Liver (tissue), 3 donors: ENCODE measurements at regions not wholly inside any gene's neighbourhood (a gene's known extent, or its start where the extent isn't known, plus 50 kb on each side); places are given as distances from the start of the nearest gene placed in this dataset.

Experiments
- ATF3 ChIP-seq: IDR thresholded peaks from 2 replicates; pipeline ENCODE4 v1.6.1; 2016; ENCODE audit warnings: antibody characterized with exemption
- EGR1 ChIP-seq, 2 donors: IDR thresholded peaks; 2 replicates each; pipeline ENCODE4 v1.6.1; 2016 to 2018; ENCODE audit warnings: antibody characterized with exemption in 2 of 2, low read depth in 2 of 2
- GABPA ChIP-seq, 2 donors: IDR thresholded peaks in 1 of 2; conservative IDR thresholded peaks in 1 of 2; 2 replicates each; pipeline ENCODE4 v1.6.1; 2016; ENCODE audit warnings: antibody characterized with exemption in 2 of 2, mild to moderate bottlenecking in 1 of 2, moderate library complexity in 1 of 2
- JUND ChIP-seq, 2 donors: IDR thresholded peaks; 2 replicates each; pipeline ENCODE4 v1.6.1; 2016; ENCODE audit warnings: antibody characterized with exemption in 2 of 2
- RAD21 ChIP-seq, 2 donors: IDR thresholded peaks; 2 replicates each; pipeline ENCODE4 v1.6.1; 2016; ENCODE audit warnings: antibody characterized with exemption in 2 of 2, mild to moderate bottlenecking in 2 of 2
- TAF1 ChIP-seq: conservative IDR thresholded peaks from 2 replicates; pipeline ENCODE4 v1.6.1; 2016; ENCODE audit warnings: antibody characterized with exemption, mild to moderate bottlenecking
- YY1 ChIP-seq: IDR thresholded peaks from 2 replicates; pipeline ENCODE4 v1.6.1; 2016; ENCODE audit warnings: antibody characterized with exemption, mild to moderate bottlenecking
- TF ChIP-seq, protein P1 (sequence below): fragments of 150-350 bp; IDR thresholded peaks from 2 replicates; pipeline ENCODE4 v1.5.1; 2017; ENCODE audit warnings: improper control_type of control experiment, low read depth, low read length; ENCODE audit not compliant: missing input control
- TF ChIP-seq, protein P2 (sequence below): IDR thresholded peaks from 2 replicates; pipeline ENCODE4 v1.6.1; 2016; ENCODE audit warnings: antibody characterized with exemption, mild to moderate bottlenecking
- TF ChIP-seq, protein P3 (sequence below): IDR thresholded peaks from 2 replicates; pipeline ENCODE4 v1.6.1; 2016; ENCODE audit warnings: antibody characterized with exemption
- donor health status: healthy.
- donor health status: healthy.

DNA sequence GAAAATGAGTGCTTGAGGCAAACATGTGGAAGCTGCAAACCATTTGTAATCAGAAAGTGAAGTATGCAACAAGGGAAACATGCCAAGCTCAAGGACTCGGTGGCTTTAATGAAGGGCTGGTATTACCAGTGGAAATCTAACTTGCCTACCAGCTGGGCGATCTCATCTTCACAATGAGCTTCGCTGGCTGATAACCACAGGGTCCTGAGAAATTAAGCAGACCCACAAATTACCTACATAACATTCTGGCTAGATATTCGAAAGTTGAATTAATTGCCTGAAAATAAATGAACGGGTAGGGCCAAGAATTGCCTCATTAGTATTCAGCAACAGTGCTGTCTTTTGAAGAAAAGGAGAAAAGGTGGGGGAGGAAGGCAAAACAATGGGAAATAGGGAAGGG is 439.4 kb downstream of the PDZRN4 start:
- TF ChIP-seq, protein P1, sequence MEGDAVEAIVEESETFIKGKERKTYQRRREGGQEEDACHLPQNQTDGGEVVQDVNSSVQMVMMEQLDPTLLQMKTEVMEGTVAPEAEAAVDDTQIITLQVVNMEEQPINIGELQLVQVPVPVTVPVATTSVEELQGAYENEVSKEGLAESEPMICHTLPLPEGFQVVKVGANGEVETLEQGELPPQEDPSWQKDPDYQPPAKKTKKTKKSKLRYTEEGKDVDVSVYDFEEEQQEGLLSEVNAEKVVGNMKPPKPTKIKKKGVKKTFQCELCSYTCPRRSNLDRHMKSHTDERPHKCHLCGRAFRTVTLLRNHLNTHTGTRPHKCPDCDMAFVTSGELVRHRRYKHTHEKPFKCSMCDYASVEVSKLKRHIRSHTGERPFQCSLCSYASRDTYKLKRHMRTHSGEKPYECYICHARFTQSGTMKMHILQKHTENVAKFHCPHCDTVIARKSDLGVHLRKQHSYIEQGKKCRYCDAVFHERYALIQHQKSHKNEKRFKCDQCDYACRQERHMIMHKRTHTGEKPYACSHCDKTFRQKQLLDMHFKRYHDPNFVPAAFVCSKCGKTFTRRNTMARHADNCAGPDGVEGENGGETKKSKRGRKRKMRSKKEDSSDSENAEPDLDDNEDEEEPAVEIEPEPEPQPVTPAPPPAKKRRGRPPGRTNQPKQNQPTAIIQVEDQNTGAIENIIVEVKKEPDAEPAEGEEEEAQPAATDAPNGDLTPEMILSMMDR, result no peak
- no peak for TF ChIP-seq ATF3
- no peak for TF ChIP-seq TAF1
- TF ChIP-seq JUND (IDR thresholded peaks at IDR 0.05), result no peak
- TF ChIP-seq EGR1 (IDR thresholded peaks at IDR 0.05; ENCODE audit: low read depth in 2 of 2), result no peak
- TF ChIP-seq YY1, result no peak
- TF ChIP-seq, protein P2, sequence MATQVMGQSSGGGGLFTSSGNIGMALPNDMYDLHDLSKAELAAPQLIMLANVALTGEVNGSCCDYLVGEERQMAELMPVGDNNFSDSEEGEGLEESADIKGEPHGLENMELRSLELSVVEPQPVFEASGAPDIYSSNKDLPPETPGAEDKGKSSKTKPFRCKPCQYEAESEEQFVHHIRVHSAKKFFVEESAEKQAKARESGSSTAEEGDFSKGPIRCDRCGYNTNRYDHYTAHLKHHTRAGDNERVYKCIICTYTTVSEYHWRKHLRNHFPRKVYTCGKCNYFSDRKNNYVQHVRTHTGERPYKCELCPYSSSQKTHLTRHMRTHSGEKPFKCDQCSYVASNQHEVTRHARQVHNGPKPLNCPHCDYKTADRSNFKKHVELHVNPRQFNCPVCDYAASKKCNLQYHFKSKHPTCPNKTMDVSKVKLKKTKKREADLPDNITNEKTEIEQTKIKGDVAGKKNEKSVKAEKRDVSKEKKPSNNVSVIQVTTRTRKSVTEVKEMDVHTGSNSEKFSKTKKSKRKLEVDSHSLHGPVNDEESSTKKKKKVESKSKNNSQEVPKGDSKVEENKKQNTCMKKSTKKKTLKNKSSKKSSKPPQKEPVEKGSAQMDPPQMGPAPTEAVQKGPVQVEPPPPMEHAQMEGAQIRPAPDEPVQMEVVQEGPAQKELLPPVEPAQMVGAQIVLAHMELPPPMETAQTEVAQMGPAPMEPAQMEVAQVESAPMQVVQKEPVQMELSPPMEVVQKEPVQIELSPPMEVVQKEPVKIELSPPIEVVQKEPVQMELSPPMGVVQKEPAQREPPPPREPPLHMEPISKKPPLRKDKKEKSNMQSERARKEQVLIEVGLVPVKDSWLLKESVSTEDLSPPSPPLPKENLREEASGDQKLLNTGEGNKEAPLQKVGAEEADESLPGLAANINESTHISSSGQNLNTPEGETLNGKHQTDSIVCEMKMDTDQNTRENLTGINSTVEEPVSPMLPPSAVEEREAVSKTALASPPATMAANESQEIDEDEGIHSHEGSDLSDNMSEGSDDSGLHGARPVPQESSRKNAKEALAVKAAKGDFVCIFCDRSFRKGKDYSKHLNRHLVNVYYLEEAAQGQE, result no peak
- no peak for TF ChIP-seq RAD21 (IDR thresholded peaks at IDR 0.05)
- TF ChIP-seq, protein P3, sequence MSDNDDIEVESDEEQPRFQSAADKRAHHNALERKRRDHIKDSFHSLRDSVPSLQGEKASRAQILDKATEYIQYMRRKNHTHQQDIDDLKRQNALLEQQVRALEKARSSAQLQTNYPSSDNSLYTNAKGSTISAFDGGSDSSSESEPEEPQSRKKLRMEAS, result no peak
- no peak for TF ChIP-seq GABPA (IDR thresholded peaks at IDR 0.05 in 1 of 2, conservative IDR thresholded peaks at IDR 0.05 in 1 of 2)
